ENCODE measurements at regions not wholly inside any gene's neighbourhood (a gene's known extent, or its start where the extent isn't known, plus 50 kb on each side); places are given as distances from the start of the nearest gene placed in this dataset.

- Histone ChIP-seq H3K27ac (ENCODE audit: low read depth in 1 of 2, low read length in 1 of 2) (no peak overlapping the region), H3K27me3 (ENCODE audit: control insufficient read depth in 3 of 3, insufficient read depth in 3 of 3, low read length in 2 of 3) (no peaks in the 10 kb centered on the region), H3K4me1 (ENCODE audit: control insufficient read depth in 5 of 5, insufficient read depth in 5 of 5, low read length in 5 of 5) (no peaks in the 10 kb centered on the region), H3K4me3 (no peak overlapping the region), H3K36me3 (ENCODE audit: control insufficient read depth in 4 of 4, insufficient read depth in 4 of 4, low read length in 4 of 4) (no peaks in the 10 kb centered on the region), H3K9ac (ENCODE audit: insufficient read depth in 1 of 2, low read length in 2 of 2) (no peak overlapping the region), H3K9me3 (ENCODE audit: control insufficient read depth in 4 of 4, insufficient read depth in 3 of 4, low read length in 3 of 4) (peaks cover 0 to 12% (median 2%) of the 10 kb centered on the region in 4 donors)
- DNase-seq, result no peak
- TF ChIP-seq, protein P1, sequence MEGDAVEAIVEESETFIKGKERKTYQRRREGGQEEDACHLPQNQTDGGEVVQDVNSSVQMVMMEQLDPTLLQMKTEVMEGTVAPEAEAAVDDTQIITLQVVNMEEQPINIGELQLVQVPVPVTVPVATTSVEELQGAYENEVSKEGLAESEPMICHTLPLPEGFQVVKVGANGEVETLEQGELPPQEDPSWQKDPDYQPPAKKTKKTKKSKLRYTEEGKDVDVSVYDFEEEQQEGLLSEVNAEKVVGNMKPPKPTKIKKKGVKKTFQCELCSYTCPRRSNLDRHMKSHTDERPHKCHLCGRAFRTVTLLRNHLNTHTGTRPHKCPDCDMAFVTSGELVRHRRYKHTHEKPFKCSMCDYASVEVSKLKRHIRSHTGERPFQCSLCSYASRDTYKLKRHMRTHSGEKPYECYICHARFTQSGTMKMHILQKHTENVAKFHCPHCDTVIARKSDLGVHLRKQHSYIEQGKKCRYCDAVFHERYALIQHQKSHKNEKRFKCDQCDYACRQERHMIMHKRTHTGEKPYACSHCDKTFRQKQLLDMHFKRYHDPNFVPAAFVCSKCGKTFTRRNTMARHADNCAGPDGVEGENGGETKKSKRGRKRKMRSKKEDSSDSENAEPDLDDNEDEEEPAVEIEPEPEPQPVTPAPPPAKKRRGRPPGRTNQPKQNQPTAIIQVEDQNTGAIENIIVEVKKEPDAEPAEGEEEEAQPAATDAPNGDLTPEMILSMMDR (IDR thresholded peaks at IDR 0.05; ENCODE audit: control extremely low read depth, extremely low read depth), result no peak
- WGBS, 2 donors, result 42 to 76% methylated on average over 1 of the region's 1 CpG
- no peak for ATAC-seq (ENCODE audit: insufficient read depth, low FRiP score)
These were observed 78.3 kb upstream of the CHST9 start for GRCh38 chr18:27263369-27263768.

DNA sequence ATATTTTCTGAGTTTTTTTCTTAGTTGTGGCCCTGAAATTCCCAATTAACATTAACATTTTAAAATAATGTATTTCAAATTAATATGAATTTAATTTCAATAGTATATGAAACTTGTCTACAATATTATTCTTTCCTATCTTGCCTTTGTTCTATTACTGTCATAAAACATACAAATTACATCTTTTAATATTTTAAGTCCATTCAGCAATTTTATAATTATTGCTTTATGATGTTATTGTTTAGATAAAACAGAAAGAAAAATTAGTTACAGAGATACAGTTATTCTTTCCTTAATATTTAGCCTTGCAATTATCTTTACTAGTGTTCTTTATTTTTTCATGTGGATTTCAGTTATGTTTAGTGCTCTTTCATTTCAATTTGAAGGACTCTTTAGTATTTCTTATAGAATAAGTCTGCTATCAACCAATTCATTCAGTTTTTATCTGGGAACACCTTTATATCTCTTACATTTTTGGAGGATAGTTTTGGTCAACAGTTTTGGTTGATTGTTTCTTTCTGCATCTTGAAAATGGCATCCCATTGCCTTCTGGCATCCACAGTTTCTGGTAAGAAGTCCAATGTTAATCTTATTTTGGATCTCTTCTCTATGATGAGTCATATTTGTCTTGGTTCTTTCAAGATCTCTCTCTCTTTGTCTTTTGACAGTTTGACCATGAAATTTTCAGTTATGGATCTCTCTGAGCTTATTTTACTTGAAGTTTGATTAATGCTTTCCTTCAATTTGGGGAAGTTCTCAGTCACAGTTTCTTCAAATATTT lies 76.9 kb upstream of the CHST9 start:
- H3K4me1 ChIP-seq (ENCODE audit: control insufficient read depth in 5 of 5, insufficient read depth in 5 of 5, low read length in 5 of 5), result no peaks in the 10 kb centered on the region
- H3K36me3 ChIP-seq (ENCODE audit: control insufficient read depth in 4 of 4, insufficient read depth in 4 of 4, low read length in 4 of 4), result no peaks in the 10 kb centered on the region
- DNase-seq, result no peak
- H3K9ac ChIP-seq (ENCODE audit: insufficient read depth in 1 of 2, low read length in 2 of 2), result no peak overlapping the region
- H3K4me3 ChIP-seq, result no peak overlapping the region
- TF ChIP-seq, protein P1 (IDR thresholded peaks at IDR 0.05; ENCODE audit: control extremely low read depth, extremely low read depth), result no peak
- ATAC-seq (ENCODE audit: insufficient read depth, low FRiP score), result no peak
- no peaks in the 10 kb centered on the region for H3K27me3 ChIP-seq (ENCODE audit: control insufficient read depth in 3 of 3, insufficient read depth in 3 of 3, low read length in 2 of 3)
- H3K27ac ChIP-seq (ENCODE audit: low read depth in 1 of 2, low read length in 1 of 2), result no peak overlapping the region
- H3K9me3 ChIP-seq (ENCODE audit: control insufficient read depth in 4 of 4, insufficient read depth in 3 of 4, low read length in 3 of 4), result peaks cover 0 to 12% (median 2%) of the 10 kb centered on the region in 4 donors

- TF ChIP-seq, protein P1 (IDR thresholded peaks at IDR 0.05; ENCODE audit: control extremely low read depth, extremely low read depth), result no peak
- no peak overlapping the region for H3K4me3 ChIP-seq
- DNase-seq (no peak), ATAC-seq (ENCODE audit: insufficient read depth, low FRiP score) (no peak)
- no peak overlapping the region for H3K9ac ChIP-seq (ENCODE audit: insufficient read depth in 1 of 2, low read length in 2 of 2)
- no peaks in the 10 kb centered on the region for H3K36me3 ChIP-seq (ENCODE audit: control insufficient read depth in 4 of 4, insufficient read depth in 4 of 4, low read length in 4 of 4)
- WGBS, 2 donors, result 73 to 80% methylated on average over 1 of the region's 1 CpG
- no peaks in the 10 kb centered on the region for H3K27me3 ChIP-seq (ENCODE audit: control insufficient read depth in 3 of 3, insufficient read depth in 3 of 3, low read length in 2 of 3)
- H3K4me1 ChIP-seq (ENCODE audit: control insufficient read depth in 5 of 5, insufficient read depth in 5 of 5, low read length in 5 of 5), result no peaks in the 10 kb centered on the region
- H3K9me3 ChIP-seq (ENCODE audit: control insufficient read depth in 4 of 4, insufficient read depth in 3 of 4, low read length in 3 of 4), result no peaks in the 10 kb centered on the region
- H3K27ac ChIP-seq (ENCODE audit: low read depth in 1 of 2, low read length in 1 of 2), result no peak overlapping the region
These were observed 68.5 kb upstream of the CHST9 start for GRCh38 chr18:27253571-27253970.

- H3K9me3 ChIP-seq (ENCODE audit: control insufficient read depth in 4 of 4, insufficient read depth in 3 of 4, low read length in 3 of 4), result no peaks in the 10 kb centered on the region
- TF ChIP-seq, protein P1 (IDR thresholded peaks at IDR 0.05; ENCODE audit: control extremely low read depth, extremely low read depth), result no peak
- no peak overlapping the region for H3K9ac ChIP-seq (ENCODE audit: insufficient read depth in 1 of 2, low read length in 2 of 2)
- no peaks in the 10 kb centered on the region for H3K36me3 ChIP-seq (ENCODE audit: control insufficient read depth in 4 of 4, insufficient read depth in 4 of 4, low read length in 4 of 4)
- no peak for ATAC-seq (ENCODE audit: insufficient read depth, low FRiP score)
- H3K4me3 ChIP-seq, result no peak overlapping the region
- DNase-seq, result no peak
- WGBS, 2 donors, result 84 to 95% methylated on average over 2 of the region's 2 CpGs
- H3K4me1 ChIP-seq (ENCODE audit: control insufficient read depth in 5 of 5, insufficient read depth in 5 of 5, low read length in 5 of 5), result no peaks in the 10 kb centered on the region
- no peak overlapping the region for H3K27ac ChIP-seq (ENCODE audit: low read depth in 1 of 2, low read length in 1 of 2)
- H3K27me3 ChIP-seq (ENCODE audit: control insufficient read depth in 3 of 3, insufficient read depth in 3 of 3, low read length in 2 of 3), result no peaks in the 10 kb centered on the region
These were observed 65.4 kb upstream of the CHST9 start for GRCh38 chr18:27250471-27250870.

Data from lung (tissue), 11 donors.